ENCODE measurements at regions not wholly inside any gene's neighbourhood (a gene's known extent, or its start where the extent isn't known, plus 50 kb on each side); places are given as distances from the start of the nearest gene placed in this dataset.

GRCh38 chr16:80462917-80463316, 77.9 kb upstream of the DYNLRB2 start:
- H3K9me3 ChIP-seq (ENCODE audit: control insufficient read depth, insufficient read depth, low read depth, low read length) = no peaks in the 10 kb centered on the region
- TF ChIP-seq CTCF (IDR thresholded peaks at IDR 0.05) = no peak
- POLR2A ChIA-PET = no interaction called here
- in situ Hi-C loops (cut with HindIII; ENCODE audit: low pct_unique_long_range_greater_than_20kb, low sequenced_read_pairs) = no loop called here
- H3K4me3 ChIP-seq (ENCODE audit: low read depth in 2 of 2, low read length in 2 of 2) = no peak overlapping the region
- H3K27ac ChIP-seq (ENCODE audit: low read length) = no peak overlapping the region
- ATAC-seq = no peak
- intact Hi-C loops (cut with micrococcal nuclease; ENCODE audit: unreplicated experiment) = no loop called here
- H3K4me1 ChIP-seq (ENCODE audit: control insufficient read depth, insufficient read depth, low read length) = no peaks in the 10 kb centered on the region
- no peaks in the 10 kb centered on the region for H3K36me3 ChIP-seq (ENCODE audit: control insufficient read depth, insufficient read depth, low read length)
- DNase-seq (ENCODE audit: low read depth, low spot score) = no peak
- BruUV-seq (replicated peaks) = no TSS peak
- CTCF ChIA-PET = no interaction called here
- no peaks in the 10 kb centered on the region for H3K27me3 ChIP-seq (ENCODE audit: control insufficient read depth, insufficient read depth, low read length)

GRCh38 chr16:80460988-80461387, 79.8 kb upstream of the DYNLRB2 start:
- H3K4me3 ChIP-seq (ENCODE audit: low read depth in 2 of 2, low read length in 2 of 2) = no peak overlapping the region
- DNase-seq (ENCODE audit: low read depth, low spot score) (no peak), ATAC-seq (no peak)
- H3K27me3 ChIP-seq (ENCODE audit: control insufficient read depth, insufficient read depth, low read length) = no peaks in the 10 kb centered on the region
- no TSS peak for BruUV-seq (replicated peaks)
- POLR2A ChIA-PET = no interaction called here
- in situ Hi-C loops (cut with HindIII; ENCODE audit: low pct_unique_long_range_greater_than_20kb, low sequenced_read_pairs) (no loop called here), intact Hi-C loops (cut with micrococcal nuclease; ENCODE audit: unreplicated experiment) (no loop called here)
- CTCF ChIA-PET = no interaction called here
- H3K36me3 ChIP-seq (ENCODE audit: control insufficient read depth, insufficient read depth, low read length) = no peaks in the 10 kb centered on the region
- TF ChIP-seq TCF7L2 (IDR thresholded peaks at IDR 0.05; ENCODE audit: low read depth, low read length) (no peak), CTCF (IDR thresholded peaks at IDR 0.05) (no peak), SIN3A (IDR thresholded peaks at IDR 0.05; ENCODE audit: borderline replicate concordance, insufficient read depth, low read depth, low read length) (no peak), POLR2AphosphoS5 (IDR thresholded peaks at IDR 0.05; ENCODE audit: low read depth, low read length) (no peak)
- TF ChIP-seq, protein P1, sequence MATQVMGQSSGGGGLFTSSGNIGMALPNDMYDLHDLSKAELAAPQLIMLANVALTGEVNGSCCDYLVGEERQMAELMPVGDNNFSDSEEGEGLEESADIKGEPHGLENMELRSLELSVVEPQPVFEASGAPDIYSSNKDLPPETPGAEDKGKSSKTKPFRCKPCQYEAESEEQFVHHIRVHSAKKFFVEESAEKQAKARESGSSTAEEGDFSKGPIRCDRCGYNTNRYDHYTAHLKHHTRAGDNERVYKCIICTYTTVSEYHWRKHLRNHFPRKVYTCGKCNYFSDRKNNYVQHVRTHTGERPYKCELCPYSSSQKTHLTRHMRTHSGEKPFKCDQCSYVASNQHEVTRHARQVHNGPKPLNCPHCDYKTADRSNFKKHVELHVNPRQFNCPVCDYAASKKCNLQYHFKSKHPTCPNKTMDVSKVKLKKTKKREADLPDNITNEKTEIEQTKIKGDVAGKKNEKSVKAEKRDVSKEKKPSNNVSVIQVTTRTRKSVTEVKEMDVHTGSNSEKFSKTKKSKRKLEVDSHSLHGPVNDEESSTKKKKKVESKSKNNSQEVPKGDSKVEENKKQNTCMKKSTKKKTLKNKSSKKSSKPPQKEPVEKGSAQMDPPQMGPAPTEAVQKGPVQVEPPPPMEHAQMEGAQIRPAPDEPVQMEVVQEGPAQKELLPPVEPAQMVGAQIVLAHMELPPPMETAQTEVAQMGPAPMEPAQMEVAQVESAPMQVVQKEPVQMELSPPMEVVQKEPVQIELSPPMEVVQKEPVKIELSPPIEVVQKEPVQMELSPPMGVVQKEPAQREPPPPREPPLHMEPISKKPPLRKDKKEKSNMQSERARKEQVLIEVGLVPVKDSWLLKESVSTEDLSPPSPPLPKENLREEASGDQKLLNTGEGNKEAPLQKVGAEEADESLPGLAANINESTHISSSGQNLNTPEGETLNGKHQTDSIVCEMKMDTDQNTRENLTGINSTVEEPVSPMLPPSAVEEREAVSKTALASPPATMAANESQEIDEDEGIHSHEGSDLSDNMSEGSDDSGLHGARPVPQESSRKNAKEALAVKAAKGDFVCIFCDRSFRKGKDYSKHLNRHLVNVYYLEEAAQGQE (IDR thresholded peaks at IDR 0.05; ENCODE audit: insufficient read depth in 1 of 2, low read depth in 2 of 2, low read length in 1 of 2) = no peak
- H3K27ac ChIP-seq (ENCODE audit: low read length) = no peak overlapping the region
- no peaks in the 10 kb centered on the region for H3K4me1 ChIP-seq (ENCODE audit: control insufficient read depth, insufficient read depth, low read length)
- H3K9me3 ChIP-seq (ENCODE audit: control insufficient read depth, insufficient read depth, low read depth, low read length) = no peaks in the 10 kb centered on the region

DNA sequence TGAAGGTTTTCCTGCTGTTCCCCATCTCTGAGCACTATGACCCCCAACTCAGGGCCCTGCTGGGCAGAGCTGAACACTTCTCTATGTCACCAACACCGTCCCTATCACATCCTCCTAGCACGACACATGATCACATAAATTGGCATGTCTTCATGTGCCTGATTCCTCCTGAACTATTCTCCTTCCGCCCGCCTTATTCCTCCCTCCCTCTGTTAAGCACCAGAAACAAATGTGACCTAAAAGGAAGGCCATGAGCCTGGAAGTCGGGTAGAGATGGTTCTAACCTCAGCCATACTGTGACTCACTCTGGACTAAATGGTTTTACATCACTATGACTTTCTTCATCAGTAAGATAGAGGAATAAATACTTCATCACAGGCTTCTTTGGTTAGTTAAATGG, 80.8 kb upstream of the DYNLRB2 start:
- Histone ChIP-seq H3K27me3 (ENCODE audit: control insufficient read depth, insufficient read depth, low read length) (no peaks in the 10 kb centered on the region), H3K9me3 (ENCODE audit: control insufficient read depth, insufficient read depth, low read depth, low read length) (no peaks in the 10 kb centered on the region), H3K36me3 (ENCODE audit: control insufficient read depth, insufficient read depth, low read length) (no peaks in the 10 kb centered on the region), H3K4me3 (ENCODE audit: low read depth in 2 of 2, low read length in 2 of 2) (no peak overlapping the region), H3K4me1 (ENCODE audit: control insufficient read depth, insufficient read depth, low read length) (no peaks in the 10 kb centered on the region), H3K27ac (ENCODE audit: low read length) (no peak overlapping the region)
- CTCF ChIA-PET = no interaction called here
- ATAC-seq = no peak
- TF ChIP-seq POLR2AphosphoS5 (IDR thresholded peaks at IDR 0.05; ENCODE audit: low read depth, low read length) = no peak
- no peak for TF ChIP-seq TCF7L2 (IDR thresholded peaks at IDR 0.05; ENCODE audit: low read depth, low read length)
- TF ChIP-seq CTCF (IDR thresholded peaks at IDR 0.05) = no peak
- TF ChIP-seq, protein P1 (IDR thresholded peaks at IDR 0.05; ENCODE audit: insufficient read depth in 1 of 2, low read depth in 2 of 2, low read length in 1 of 2) = no peak
- no peak for TF ChIP-seq SIN3A (IDR thresholded peaks at IDR 0.05; ENCODE audit: borderline replicate concordance, insufficient read depth, low read depth, low read length)
- POLR2A ChIA-PET = no interaction called here
- in situ Hi-C loops (cut with HindIII; ENCODE audit: low pct_unique_long_range_greater_than_20kb, low sequenced_read_pairs) = no loop called here
- intact Hi-C loops (cut with micrococcal nuclease; ENCODE audit: unreplicated experiment) = no loop called here
- DNase-seq (ENCODE audit: low read depth, low spot score) = no peak
- no TSS peak for BruUV-seq (replicated peaks)
